SU-DHL-6 (cell line): ENCODE measurements at regions not wholly inside any gene's neighbourhood (a gene's known extent, or its start where the extent isn't known, plus 50 kb on each side); places are given as distances from the start of the nearest gene placed in this dataset.
"Not testable (repeated sequence)": the region's sequence is repeated elsewhere in the genome, so short reads cannot be mapped to it uniquely, and the experiment has no call there.

Source experiments
- H2AFZ ChIP-seq: fragments of 200-600 bp; sonication (generic); 2 replicates; pipeline ENCODE4 v1.6.1; 2014; ENCODE audit warnings: low read depth, mild to moderate bottlenecking, moderate library complexity, mixed read lengths, antibody characterized with exemption, low read length; ENCODE audit not compliant: severe bottlenecking
- H3F3A ChIP-seq: fragments of 200-600 bp; shearing (Covaris generic); 2 replicates; pipeline ENCODE4 v1.6.0; 2016; ENCODE audit warnings: antibody characterized with exemption, mild to moderate bottlenecking; ENCODE audit not compliant: insufficient read depth
- H3K27ac ChIP-seq: fragments of 200-600 bp; sonication (generic); 2 replicates; pipeline ENCODE4 v1.5.1; 2016; ENCODE audit warnings: low read depth, mild to moderate bottlenecking, low read length, moderate library complexity, mixed read lengths
- H3K27me3 ChIP-seq: fragments of 200-600 bp; sonication (generic), shearing (Covaris generic); 2 replicates; pipeline ENCODE4 v1.6.0; 2014; ENCODE audit warnings: mild to moderate bottlenecking, low read length
- H3K36me3 ChIP-seq: fragments of 200-600 bp; sonication (generic); 2 replicates; pipeline ENCODE4 v1.6.1; 2014; ENCODE audit warnings: mild to moderate bottlenecking, low read length, mixed read lengths
- H3K4me2 ChIP-seq: fragments of 300-600, 200-600 bp; shearing (Covaris generic), sonication (generic); 2 replicates; pipeline ENCODE4 v1.6.0; 2014; ENCODE audit warnings: low read length, low read depth, mild to moderate bottlenecking; ENCODE audit not compliant: poor library complexity, severe bottlenecking
- H3K4me3 ChIP-seq: fragments of 200-600 bp; sonication (generic); 2 replicates; pipeline ENCODE4 v1.5.1; 2014; ENCODE audit warnings: antibody characterized with exemption, low read length, mild to moderate bottlenecking, mixed read lengths; ENCODE audit not compliant: insufficient read depth, poor library complexity, severe bottlenecking
- H3K79me2 ChIP-seq: fragments of 200-600 bp; sonication (generic); 2 replicates; pipeline ENCODE4 v1.6.1; 2014; ENCODE audit warnings: mild to moderate bottlenecking, low read length, moderate library complexity; ENCODE audit not compliant: insufficient read depth
- H3K9ac ChIP-seq: fragments of 200-600 bp; sonication (generic); 2 replicates; pipeline ENCODE4 v1.7.0; 2014; ENCODE audit warnings: mild to moderate bottlenecking, low read length
- H3K9me2 ChIP-seq: fragments of 200-600 bp; sonication (generic); replicated peaks from 2 replicates; pipeline ENCODE4 v1.6.1; 2014; ENCODE audit warnings: low read length; ENCODE audit not compliant: insufficient read depth
- H3K9me3 ChIP-seq: fragments of 200-600 bp; sonication (generic); 2 replicates; pipeline ENCODE4 v1.6.1; 2014; ENCODE audit warnings: low read length, mixed read lengths; ENCODE audit not compliant: insufficient read depth
- H4K20me1 ChIP-seq: fragments of 200-600 bp; sonication (generic); 2 replicates; pipeline ENCODE4 v1.6.1; 2014; ENCODE audit warnings: low read depth, mild to moderate bottlenecking, antibody characterized with exemption, low read length, moderate library complexity, mixed read lengths
- CTCF ChIP-seq: fragments of 200-600 bp; sonication (generic); IDR thresholded peaks from one replicate; pipeline ENCODE4 v1.5.1; 2017; ENCODE audit warnings: antibody characterized with exemption, mild to moderate bottlenecking, low read length, moderate library complexity; ENCODE audit not compliant: insufficient read depth, poor library complexity, severe bottlenecking
- EZH2phosphoT487 ChIP-seq: fragments of 200-600 bp; sonication (generic), shearing (Covaris generic); conservative IDR thresholded peaks from 2 replicates; pipeline ENCODE4 v1.6.1; 2018; ENCODE audit warnings: mild to moderate bottlenecking, antibody characterized with exemption, low read length, moderate library complexity, mixed read lengths

- H3F3A ChIP-seq, result no peaks in the 10 kb centered on the region
- H3K9me2 ChIP-seq, result no peaks in the 10 kb centered on the region
- H3K36me3 ChIP-seq, result no peaks in the 10 kb centered on the region
- no peak overlapping the region for H3K4me2 ChIP-seq
- H4K20me1 ChIP-seq, result no peaks in the 10 kb centered on the region
- no peak overlapping the region for H3K27ac ChIP-seq
- no peaks in the 10 kb centered on the region for H3K9me3 ChIP-seq
- H3K9ac ChIP-seq, result no peak overlapping the region
- no peaks in the 10 kb centered on the region for H3K79me2 ChIP-seq
- H3K4me3 ChIP-seq, result no peak overlapping the region
- no peaks in the 10 kb centered on the region for H3K27me3 ChIP-seq
- TF ChIP-seq EZH2phosphoT487 (no peak), CTCF (no peak)
- no peak overlapping the region for H2AFZ ChIP-seq
Observed at GRCh38 chr5:96315431-96315830, 117.6 kb downstream of the PCSK1 start.

- H3F3A ChIP-seq, result no peaks in the 10 kb centered on the region
- H3K27ac ChIP-seq, result no peak overlapping the region
- no peaks in the 10 kb centered on the region for H3K9me2 ChIP-seq
- no peaks in the 10 kb centered on the region for H3K27me3 ChIP-seq
- no peak overlapping the region for H3K4me2 ChIP-seq
- H4K20me1 ChIP-seq, result no peaks in the 10 kb centered on the region
- TF ChIP-seq EZH2phosphoT487 (no peak), CTCF (no peak)
- H2AFZ ChIP-seq, result no peak overlapping the region
- H3K9me3 ChIP-seq, result no peaks in the 10 kb centered on the region
- H3K9ac ChIP-seq, result no peak overlapping the region
- H3K79me2 ChIP-seq, result no peaks in the 10 kb centered on the region
- H3K36me3 ChIP-seq, result no peaks in the 10 kb centered on the region
- H3K4me3 ChIP-seq, result no peak overlapping the region
Observed at GRCh38 chr5:96312383-96312782, 120.7 kb downstream of the PCSK1 start.

- not testable (repeated sequence) for H3K27me3 ChIP-seq, H3K36me3 ChIP-seq, H4K20me1 ChIP-seq, H3K9me3 ChIP-seq, H3K9me2 ChIP-seq, H3K9ac ChIP-seq, H3K4me3 ChIP-seq, H3K79me2 ChIP-seq, H3F3A ChIP-seq, H3K4me2 ChIP-seq, H2AFZ ChIP-seq, H3K27ac ChIP-seq
Observed at GRCh38 chr5:96307047-96307446, 126.0 kb downstream of the PCSK1 start.

GRCh38 chr5:96302174-96302738 lies 130.8 kb downstream of the PCSK1 start:
- Histone ChIP-seq H3F3A (no peaks in the 10 kb centered on the region), H3K9ac (no peak overlapping the region), H3K79me2 (no peaks in the 10 kb centered on the region), H3K4me2 (no peak overlapping the region), H4K20me1 (no peaks in the 10 kb centered on the region), H3K27ac (no peak overlapping the region), H3K36me3 (no peaks in the 10 kb centered on the region), H3K4me3 (no peak overlapping the region), H3K27me3 (no peaks in the 10 kb centered on the region), H3K9me3 (no peaks in the 10 kb centered on the region), H3K9me2 (no peaks in the 10 kb centered on the region), H2AFZ (no peak overlapping the region)
- no peak for TF ChIP-seq EZH2phosphoT487
- TF ChIP-seq CTCF, result no peak
